Nephron progenitor cell (in vitro differentiated cells): ENCODE measurements at regions not wholly inside any gene's neighbourhood (a gene's known extent, or its start where the extent isn't known, plus 50 kb on each side); places are given as distances from the start of the nearest gene placed in this dataset.

Experiments used
- DNase-seq: peaks from one replicate; pipeline ENCODE4 v3.0.0; 2021
- H3K27ac Mint-ChIP-seq: 2 replicates; pipeline ENCODE4 v1.8.0; 2021; ENCODE audit warnings: mild to moderate bottlenecking, moderate library complexity, mixed read lengths
- H3K27me3 Mint-ChIP-seq: 2 replicates; pipeline ENCODE4 v1.8.0; 2021; ENCODE audit warnings: mild to moderate bottlenecking, low read depth, mixed read lengths; ENCODE audit not compliant: poor library complexity
- H3K36me3 Mint-ChIP-seq: 2 replicates; pipeline ENCODE4 v1.8.0; 2021; ENCODE audit warnings: low read depth, mixed read lengths
- H3K4me1 Mint-ChIP-seq: 2 replicates; pipeline ENCODE4 v1.8.0; 2021; ENCODE audit warnings: mixed read lengths
- H3K4me3 Mint-ChIP-seq: 2 replicates; pipeline ENCODE4 v1.8.0; 2021; ENCODE audit warnings: mild to moderate bottlenecking, moderate library complexity, mixed read lengths
- H3K9me3 Mint-ChIP-seq: 2 replicates; pipeline ENCODE4 v1.8.0; 2021; ENCODE audit warnings: mild to moderate bottlenecking, moderate library complexity, mixed read lengths
- CTCF ChIP-seq: fragments of 200-600 bp; sonication (generic); IDR thresholded peaks from 2 replicates; pipeline ENCODE4 v1.5.0; 2021; ENCODE audit warnings: antibody characterized with exemption

DNA sequence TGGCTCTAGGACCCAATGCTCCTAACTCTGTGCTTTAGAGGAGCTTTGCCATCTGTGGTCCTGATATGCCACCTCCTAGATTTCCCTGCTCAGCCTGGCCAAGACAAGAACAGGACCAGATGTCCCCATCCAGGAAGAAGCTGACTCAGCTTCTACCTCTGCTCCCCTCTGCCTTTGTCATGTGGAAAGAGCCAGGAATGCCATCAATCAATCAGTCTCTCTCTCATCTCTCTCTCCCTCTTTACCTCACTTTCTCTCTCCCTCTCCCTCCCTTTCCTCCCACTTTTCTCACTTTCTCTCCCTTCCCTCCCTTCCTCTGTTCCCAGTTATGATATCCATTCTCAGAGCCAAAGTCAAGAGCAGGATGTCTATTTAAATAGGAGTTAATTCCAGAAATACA, 892.5 kb upstream of the TMEM132C start:
- DNase-seq = no peak
- Mint-ChIP-seq H3K4me3 (no peak overlapping the region), H3K9me3 (no peaks in the 10 kb centered on the region), H3K4me1 (no peaks in the 10 kb centered on the region), H3K36me3 (no peaks in the 10 kb centered on the region), H3K27ac (no peak overlapping the region), H3K27me3 (peaks cover 19% of the 10 kb centered on the region)
- TF ChIP-seq CTCF = no peak

DNA sequence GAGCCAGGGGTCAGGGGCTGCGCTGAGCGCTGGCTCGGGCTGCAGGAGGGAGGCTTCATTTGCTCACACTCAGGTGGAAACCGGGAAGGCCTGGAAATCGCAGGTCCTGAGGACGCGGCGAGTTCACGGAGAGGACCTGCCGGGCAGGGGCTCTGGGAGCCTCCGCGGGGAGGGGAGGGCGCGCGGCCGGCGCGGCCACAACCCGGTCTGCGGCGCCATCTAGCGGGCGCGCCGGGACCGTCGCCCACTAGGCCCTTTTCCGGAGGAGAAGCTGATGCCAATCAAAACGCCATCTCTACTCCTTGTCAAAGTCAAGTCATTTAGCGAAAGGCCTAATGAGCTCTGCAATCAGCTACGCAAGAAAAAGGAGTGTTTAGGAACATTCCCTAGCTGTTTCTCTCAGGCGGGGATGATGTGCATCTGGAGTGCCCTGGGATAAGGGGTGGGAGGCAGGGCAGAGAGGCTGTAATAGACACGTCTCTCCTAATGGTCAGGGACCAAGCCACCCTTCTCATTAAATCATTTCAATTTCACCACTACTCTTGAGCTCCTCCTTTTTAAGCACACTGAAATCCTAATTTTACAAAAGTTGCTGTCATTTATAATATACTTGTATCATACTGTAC, 885.8 kb upstream of the TMEM132C start:
- Mint-ChIP-seq H3K27me3 (peaks cover 26% of the 10 kb centered on the region), H3K4me3 (no peak overlapping the region), H3K4me1 (peaks cover 4% of the 10 kb centered on the region), H3K36me3 (no peaks in the 10 kb centered on the region), H3K27ac (no peak overlapping the region), H3K9me3 (no peaks in the 10 kb centered on the region)
- peak; percentile 85 for DNase-seq
- TF ChIP-seq CTCF = peak; percentile 95

DNA sequence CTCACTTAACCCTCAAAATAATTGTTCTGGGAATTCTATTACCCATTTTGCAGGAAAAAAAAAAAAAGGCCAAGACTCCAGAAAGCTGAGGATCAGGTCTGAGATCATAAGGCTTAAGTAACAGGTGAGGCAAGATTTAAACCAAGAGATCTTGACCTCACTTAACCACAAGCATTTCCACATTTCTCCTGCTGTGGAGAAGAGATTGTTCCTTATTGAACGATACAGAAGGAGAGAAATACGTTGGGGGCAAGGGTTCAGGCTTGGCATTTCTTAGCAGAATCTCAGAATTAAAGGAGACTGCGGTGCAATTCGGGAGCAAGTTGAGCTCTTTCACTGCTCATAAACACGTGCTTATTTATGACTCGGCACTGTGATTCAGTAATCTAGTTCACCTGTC, 885.3 kb upstream of the TMEM132C start:
- DNase-seq = no peak
- TF ChIP-seq CTCF = no peak
- Mint-ChIP-seq H3K27me3 (peaks cover 26% of the 10 kb centered on the region), H3K4me3 (no peak overlapping the region), H3K9me3 (no peaks in the 10 kb centered on the region), H3K36me3 (no peaks in the 10 kb centered on the region), H3K4me1 (peaks cover 4% of the 10 kb centered on the region), H3K27ac (no peak overlapping the region)

DNA sequence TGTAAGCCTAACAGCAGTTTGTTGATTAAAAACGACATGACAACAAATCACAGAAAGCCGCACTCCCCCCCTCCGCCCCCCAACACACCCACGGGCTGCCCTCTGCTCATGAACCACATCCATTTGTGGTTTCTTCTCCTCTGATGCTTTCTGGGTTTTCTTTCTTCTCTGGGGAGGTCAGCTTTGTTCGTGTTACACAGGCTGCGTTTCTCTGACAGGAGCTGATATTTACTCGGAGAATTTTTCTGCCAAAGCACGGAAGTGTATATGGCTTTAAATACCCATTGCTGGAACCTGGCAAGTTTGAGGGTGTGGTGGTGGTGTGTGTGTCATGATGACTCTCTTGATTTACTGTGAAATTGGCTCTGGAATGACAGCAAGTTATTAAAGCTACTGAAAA, 883.7 kb upstream of the TMEM132C start:
- Mint-ChIP-seq H3K4me3 (no peak overlapping the region), H3K36me3 (no peaks in the 10 kb centered on the region), H3K27ac (no peak overlapping the region)

GRCh38 chr12:127386723-127387122, 880.2 kb upstream of the TMEM132C start:
- Mint-ChIP-seq H3K36me3 (no peaks in the 10 kb centered on the region), H3K27ac (no peak overlapping the region), H3K27me3 (peaks cover 15% of the 10 kb centered on the region), H3K4me1 (peaks cover 4% of the 10 kb centered on the region), H3K9me3 (no peaks in the 10 kb centered on the region), H3K4me3 (no peak overlapping the region)
- no peak for TF ChIP-seq CTCF
- no peak for DNase-seq

More for the DNA sequence above, 883.7 kb upstream of the TMEM132C start:
- H3K27me3 Mint-ChIP-seq = peaks cover 26% of the 10 kb centered on the region
- H3K4me1 Mint-ChIP-seq = peaks cover 4% of the 10 kb centered on the region
- H3K9me3 Mint-ChIP-seq = no peaks in the 10 kb centered on the region
- no peak for DNase-seq
- no peak for TF ChIP-seq CTCF

DNA sequence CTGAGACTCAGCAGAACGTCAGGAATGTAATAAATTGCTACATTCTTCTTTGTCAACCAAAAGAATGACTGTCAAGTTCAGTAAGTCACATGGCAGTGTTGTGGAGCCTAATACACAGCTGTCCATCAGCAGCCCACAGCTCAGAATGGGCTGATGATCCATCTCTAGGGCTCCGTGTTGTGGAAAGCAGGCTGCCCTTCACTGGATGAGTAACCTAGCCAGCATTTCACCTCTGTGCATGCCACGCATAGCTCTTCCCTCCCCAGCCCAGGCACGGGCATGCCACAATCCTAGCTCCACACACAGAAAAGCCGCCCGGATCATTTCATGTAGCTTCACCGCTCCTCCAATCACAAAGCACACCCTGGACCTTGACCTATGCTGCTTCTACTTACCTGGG, 878.0 kb upstream of the TMEM132C start:
- Mint-ChIP-seq H3K9me3 (no peaks in the 10 kb centered on the region), H3K4me3 (no peak overlapping the region), H3K27me3 (peaks cover 25% of the 10 kb centered on the region), H3K36me3 (no peaks in the 10 kb centered on the region), H3K4me1 (no peaks in the 10 kb centered on the region), H3K27ac (no peak overlapping the region)
- TF ChIP-seq CTCF = no peak
- no peak for DNase-seq
